ENCODE measurements at regions not wholly inside any gene's neighbourhood (a gene's known extent, or its start where the extent isn't known, plus 50 kb on each side); places are given as distances from the start of the nearest gene placed in this dataset.

DNA sequence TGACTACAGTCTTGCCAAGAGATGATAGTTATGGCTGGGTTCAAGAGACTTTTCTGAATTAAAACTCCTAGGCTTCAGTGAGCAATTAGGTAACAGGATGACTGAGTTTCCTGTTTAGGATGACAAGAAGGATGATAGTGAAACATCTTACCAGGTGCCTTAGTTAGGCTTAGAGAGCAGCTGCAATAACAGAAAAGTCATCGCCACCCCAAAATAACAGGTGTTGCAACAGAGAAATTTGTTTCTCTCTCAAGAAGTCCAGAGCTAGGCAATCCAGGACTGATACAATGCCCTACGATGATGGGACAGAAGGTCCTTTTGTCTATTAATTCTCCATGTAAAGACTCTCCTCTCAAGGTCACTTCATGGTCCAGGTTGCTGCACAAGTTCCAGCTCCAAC is 361.8 kb downstream of the CAAP1 start:
- TF ChIP-seq TCF7L2 (IDR thresholded peaks at IDR 0.05; ENCODE audit: low read depth, low read length): no peak
- TF ChIP-seq, protein P1, sequence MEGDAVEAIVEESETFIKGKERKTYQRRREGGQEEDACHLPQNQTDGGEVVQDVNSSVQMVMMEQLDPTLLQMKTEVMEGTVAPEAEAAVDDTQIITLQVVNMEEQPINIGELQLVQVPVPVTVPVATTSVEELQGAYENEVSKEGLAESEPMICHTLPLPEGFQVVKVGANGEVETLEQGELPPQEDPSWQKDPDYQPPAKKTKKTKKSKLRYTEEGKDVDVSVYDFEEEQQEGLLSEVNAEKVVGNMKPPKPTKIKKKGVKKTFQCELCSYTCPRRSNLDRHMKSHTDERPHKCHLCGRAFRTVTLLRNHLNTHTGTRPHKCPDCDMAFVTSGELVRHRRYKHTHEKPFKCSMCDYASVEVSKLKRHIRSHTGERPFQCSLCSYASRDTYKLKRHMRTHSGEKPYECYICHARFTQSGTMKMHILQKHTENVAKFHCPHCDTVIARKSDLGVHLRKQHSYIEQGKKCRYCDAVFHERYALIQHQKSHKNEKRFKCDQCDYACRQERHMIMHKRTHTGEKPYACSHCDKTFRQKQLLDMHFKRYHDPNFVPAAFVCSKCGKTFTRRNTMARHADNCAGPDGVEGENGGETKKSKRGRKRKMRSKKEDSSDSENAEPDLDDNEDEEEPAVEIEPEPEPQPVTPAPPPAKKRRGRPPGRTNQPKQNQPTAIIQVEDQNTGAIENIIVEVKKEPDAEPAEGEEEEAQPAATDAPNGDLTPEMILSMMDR (IDR thresholded peaks at IDR 0.05): no peak
- TF ChIP-seq SIN3A (IDR thresholded peaks at IDR 0.05; ENCODE audit: borderline replicate concordance, insufficient read depth, low read depth, low read length): no peak
- TF ChIP-seq, protein P2, sequence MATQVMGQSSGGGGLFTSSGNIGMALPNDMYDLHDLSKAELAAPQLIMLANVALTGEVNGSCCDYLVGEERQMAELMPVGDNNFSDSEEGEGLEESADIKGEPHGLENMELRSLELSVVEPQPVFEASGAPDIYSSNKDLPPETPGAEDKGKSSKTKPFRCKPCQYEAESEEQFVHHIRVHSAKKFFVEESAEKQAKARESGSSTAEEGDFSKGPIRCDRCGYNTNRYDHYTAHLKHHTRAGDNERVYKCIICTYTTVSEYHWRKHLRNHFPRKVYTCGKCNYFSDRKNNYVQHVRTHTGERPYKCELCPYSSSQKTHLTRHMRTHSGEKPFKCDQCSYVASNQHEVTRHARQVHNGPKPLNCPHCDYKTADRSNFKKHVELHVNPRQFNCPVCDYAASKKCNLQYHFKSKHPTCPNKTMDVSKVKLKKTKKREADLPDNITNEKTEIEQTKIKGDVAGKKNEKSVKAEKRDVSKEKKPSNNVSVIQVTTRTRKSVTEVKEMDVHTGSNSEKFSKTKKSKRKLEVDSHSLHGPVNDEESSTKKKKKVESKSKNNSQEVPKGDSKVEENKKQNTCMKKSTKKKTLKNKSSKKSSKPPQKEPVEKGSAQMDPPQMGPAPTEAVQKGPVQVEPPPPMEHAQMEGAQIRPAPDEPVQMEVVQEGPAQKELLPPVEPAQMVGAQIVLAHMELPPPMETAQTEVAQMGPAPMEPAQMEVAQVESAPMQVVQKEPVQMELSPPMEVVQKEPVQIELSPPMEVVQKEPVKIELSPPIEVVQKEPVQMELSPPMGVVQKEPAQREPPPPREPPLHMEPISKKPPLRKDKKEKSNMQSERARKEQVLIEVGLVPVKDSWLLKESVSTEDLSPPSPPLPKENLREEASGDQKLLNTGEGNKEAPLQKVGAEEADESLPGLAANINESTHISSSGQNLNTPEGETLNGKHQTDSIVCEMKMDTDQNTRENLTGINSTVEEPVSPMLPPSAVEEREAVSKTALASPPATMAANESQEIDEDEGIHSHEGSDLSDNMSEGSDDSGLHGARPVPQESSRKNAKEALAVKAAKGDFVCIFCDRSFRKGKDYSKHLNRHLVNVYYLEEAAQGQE (IDR thresholded peaks at IDR 0.05; ENCODE audit: insufficient read depth in 1 of 2, low read depth in 2 of 2, low read length in 1 of 2): no peak
- no peak for TF ChIP-seq POLR2AphosphoS5 (IDR thresholded peaks at IDR 0.05; ENCODE audit: low read depth, low read length)
- Histone ChIP-seq H3K4me3 (ENCODE audit: low read depth in 2 of 2, low read length in 2 of 2) (no peak overlapping the region), H3K4me1 (ENCODE audit: control insufficient read depth, insufficient read depth, low read length) (no peaks in the 10 kb centered on the region), H3K27ac (ENCODE audit: low read length) (no peak overlapping the region), H3K36me3 (ENCODE audit: control insufficient read depth, insufficient read depth, low read length) (no peaks in the 10 kb centered on the region), H3K9me3 (ENCODE audit: control insufficient read depth, insufficient read depth, low read depth, low read length) (no peaks in the 10 kb centered on the region), H3K27me3 (ENCODE audit: control insufficient read depth, insufficient read depth, low read length) (no peaks in the 10 kb centered on the region)
- no TSS peak for BruUV-seq (replicated peaks)
- in situ Hi-C loops (cut with HindIII; ENCODE audit: low pct_unique_long_range_greater_than_20kb, low sequenced_read_pairs) (no loop called here), intact Hi-C loops (cut with micrococcal nuclease; ENCODE audit: unreplicated experiment) (no loop called here)
- ChIA-PET CTCF (no interaction called here), POLR2A (no interaction called here)
- DNase-seq (ENCODE audit: low read depth, low spot score) (no peak), ATAC-seq (no peak)

GRCh38 chr9:26527931-26528330 is 364.7 kb downstream of the CAAP1 start:
- Histone ChIP-seq H3K4me1 (ENCODE audit: control insufficient read depth, insufficient read depth, low read length) (no peaks in the 10 kb centered on the region), H3K27me3 (ENCODE audit: control insufficient read depth, insufficient read depth, low read length) (no peaks in the 10 kb centered on the region), H3K4me3 (ENCODE audit: low read depth in 2 of 2, low read length in 2 of 2) (no peak overlapping the region), H3K9me3 (ENCODE audit: control insufficient read depth, insufficient read depth, low read depth, low read length) (no peaks in the 10 kb centered on the region), H3K27ac (ENCODE audit: low read length) (no peak overlapping the region), H3K36me3 (ENCODE audit: control insufficient read depth, insufficient read depth, low read length) (no peaks in the 10 kb centered on the region)
- in situ Hi-C loops (cut with HindIII; ENCODE audit: low pct_unique_long_range_greater_than_20kb, low sequenced_read_pairs) (no loop called here), intact Hi-C loops (cut with micrococcal nuclease; ENCODE audit: unreplicated experiment) (no loop called here)
- CTCF ChIA-PET: no interaction called here
- DNase-seq (ENCODE audit: low read depth, low spot score) (no peak), ATAC-seq (no peak)
- BruUV-seq (replicated peaks): no TSS peak
- POLR2A ChIA-PET: no interaction called here
- TF ChIP-seq, protein P2 (IDR thresholded peaks at IDR 0.05; ENCODE audit: insufficient read depth in 1 of 2, low read depth in 2 of 2, low read length in 1 of 2): no peak
- TF ChIP-seq, protein P1 (IDR thresholded peaks at IDR 0.05): no peak
- no peak for TF ChIP-seq POLR2AphosphoS5 (IDR thresholded peaks at IDR 0.05; ENCODE audit: low read depth, low read length)
- TF ChIP-seq SIN3A (IDR thresholded peaks at IDR 0.05; ENCODE audit: borderline replicate concordance, insufficient read depth, low read depth, low read length): no peak
- no peak for TF ChIP-seq TCF7L2 (IDR thresholded peaks at IDR 0.05; ENCODE audit: low read depth, low read length)
